CD4-positive, alpha-beta T cell treated with Interleukin-2 at 100 ng/mL for 4 hours (primary cell): ENCODE measurements at regions not wholly inside any gene's neighbourhood (a gene's known extent, or its start where the extent isn't known, plus 50 kb on each side); places are given as distances from the start of the nearest gene placed in this dataset.
"Not testable (repeated sequence)": the region's sequence is repeated elsewhere in the genome, so short reads cannot be mapped to it uniquely, and the experiment has no call there.

ENCODE experiments used
- DNase-seq: peaks from one replicate; pipeline ENCODE4 v3.0.0-alpha.2; 2020; ENCODE audit warnings: low spot score

DNA sequence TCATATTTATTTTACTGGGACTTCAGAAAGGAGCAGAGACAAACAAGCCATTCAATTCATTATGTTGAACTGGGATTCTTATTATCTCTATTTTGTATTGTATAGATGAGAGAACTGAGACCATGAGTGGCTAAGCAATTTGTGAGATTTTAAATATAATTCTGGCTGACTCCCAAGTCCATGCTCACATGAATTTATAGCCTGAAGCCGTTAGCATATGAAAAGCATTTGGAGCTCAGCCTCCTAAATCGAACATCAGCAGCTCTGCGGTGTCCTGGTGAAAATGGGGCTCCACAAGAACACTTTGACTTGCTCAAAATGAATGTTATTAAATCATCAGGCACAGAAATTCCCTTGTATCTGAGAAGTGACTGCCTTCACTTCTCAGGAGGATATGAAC is 96.8 kb upstream of the DPT start:
- no peak for DNase-seq

DNA sequence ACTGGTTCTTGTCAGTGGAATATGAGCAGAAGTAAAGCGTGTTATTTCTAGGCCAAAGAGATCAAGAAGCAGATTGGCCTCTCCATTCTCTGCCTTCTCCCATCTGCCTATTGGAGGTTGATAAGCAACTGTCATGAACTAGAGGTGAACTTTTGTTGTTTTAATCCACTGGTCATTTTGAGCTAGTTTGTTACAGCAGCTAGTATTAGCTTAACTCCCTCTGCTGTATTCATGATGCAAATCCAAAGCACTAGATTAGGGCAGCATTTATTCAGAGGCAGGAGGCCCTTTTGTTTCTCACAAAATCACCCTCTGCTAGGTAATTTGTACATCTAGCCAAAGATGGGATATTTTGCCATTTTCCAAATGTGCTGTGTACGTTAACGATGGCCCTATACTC is 97.3 kb upstream of the DPT start:
- DNase-seq, result no peak

DNA sequence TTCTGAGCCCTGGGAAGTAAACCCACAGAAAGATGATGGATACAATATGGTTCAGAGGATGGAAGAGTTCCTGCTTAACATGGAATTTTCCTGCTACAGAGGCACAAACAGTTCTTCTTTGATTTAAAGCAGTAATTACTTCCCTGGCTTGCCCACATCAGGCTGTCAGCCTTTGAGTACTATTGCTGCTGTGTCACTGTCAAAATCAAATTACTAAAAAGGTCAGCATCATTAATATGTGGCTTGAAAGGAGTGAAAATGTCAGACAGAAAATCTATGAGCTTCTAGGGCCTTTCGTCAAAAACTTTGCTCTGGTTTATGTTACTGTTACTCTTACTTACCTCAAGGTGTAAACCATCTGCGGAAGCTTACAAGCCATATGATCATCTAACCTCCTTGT is 98.6 kb upstream of the DPT start:
- DNase-seq, result no peak

DNA sequence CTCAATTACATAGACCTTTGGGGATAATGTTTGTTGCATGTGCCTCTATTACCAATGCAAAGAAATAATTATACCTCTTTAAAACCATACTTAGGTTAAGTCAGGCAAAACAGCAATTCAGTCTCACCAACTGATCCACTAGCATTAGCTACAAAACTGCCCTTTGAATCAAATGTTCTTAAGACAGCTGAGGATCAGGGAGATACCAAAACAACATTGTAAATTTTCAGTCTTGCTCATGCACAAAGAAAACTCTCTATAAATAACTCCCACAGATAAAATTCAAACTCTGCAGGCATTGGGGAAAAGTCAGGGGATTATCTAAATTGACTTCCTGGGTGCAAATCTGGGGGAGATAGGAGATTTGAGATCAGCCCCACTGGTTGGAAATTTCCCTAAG is 100.9 kb upstream of the DPT start:
- no peak for DNase-seq

DNA sequence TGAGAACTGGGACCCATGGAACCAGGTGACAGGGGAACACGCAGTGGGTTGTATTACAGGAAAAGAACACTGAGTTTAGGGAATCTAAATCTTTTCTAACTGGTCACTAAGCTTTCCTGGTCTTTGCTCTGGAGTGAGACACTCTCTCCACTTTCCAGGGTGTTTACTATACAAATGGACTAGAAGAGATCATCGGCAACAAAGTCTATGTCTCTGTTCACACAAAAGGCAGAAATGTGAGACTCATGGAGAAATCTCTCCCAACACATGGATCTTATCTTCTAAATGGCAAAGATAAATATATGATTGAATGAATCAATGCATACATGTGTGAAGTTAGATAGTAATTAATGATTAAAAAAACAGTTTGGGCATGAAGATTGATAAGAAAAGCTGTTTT is 101.6 kb upstream of the DPT start:
- no peak for DNase-seq

DNA sequence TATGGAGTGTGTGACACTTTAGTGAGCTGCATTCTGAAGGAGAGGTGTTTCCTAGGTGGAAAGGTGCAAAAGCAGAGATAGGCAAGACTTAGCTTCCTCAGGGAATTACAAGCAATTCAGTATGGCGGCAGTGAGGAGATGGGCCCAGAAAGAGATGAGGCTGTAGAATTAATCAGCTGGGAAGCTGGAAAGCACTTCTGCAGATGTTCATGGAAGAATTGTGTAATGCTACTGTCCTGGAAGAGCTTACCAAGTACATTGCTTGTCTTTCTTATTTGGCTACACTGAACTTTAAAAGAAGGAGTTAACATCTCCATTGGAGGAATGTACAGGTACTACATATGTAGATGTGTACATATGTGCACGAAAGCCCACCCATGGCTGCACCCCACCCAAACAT is 103.7 kb upstream of the DPT start:
- DNase-seq, result no peak

DNA sequence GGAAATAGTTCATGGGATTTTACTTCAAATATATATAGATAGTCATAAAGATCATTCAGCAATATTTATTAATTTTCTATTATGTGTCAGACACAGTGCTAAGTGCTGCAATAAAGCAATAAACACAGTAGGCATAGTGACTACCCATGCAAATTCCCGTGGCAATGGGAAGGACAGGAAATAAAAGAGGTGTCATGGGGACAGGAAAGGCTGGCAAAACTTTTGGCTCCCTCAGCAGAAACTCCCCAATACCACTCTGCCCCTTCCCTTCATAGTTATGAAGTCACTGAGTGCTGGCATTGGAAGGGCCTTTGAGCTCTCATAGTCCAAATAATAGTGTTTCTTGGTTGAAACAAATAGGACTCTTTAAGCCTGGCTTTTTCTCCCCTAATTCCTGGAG is 104.4 kb upstream of the DPT start:
- no peak for DNase-seq

- peak; percentile 8 for DNase-seq
These were observed 104.8 kb upstream of the DPT start for GRCh38 chr1:168833801-168834224.

DNA sequence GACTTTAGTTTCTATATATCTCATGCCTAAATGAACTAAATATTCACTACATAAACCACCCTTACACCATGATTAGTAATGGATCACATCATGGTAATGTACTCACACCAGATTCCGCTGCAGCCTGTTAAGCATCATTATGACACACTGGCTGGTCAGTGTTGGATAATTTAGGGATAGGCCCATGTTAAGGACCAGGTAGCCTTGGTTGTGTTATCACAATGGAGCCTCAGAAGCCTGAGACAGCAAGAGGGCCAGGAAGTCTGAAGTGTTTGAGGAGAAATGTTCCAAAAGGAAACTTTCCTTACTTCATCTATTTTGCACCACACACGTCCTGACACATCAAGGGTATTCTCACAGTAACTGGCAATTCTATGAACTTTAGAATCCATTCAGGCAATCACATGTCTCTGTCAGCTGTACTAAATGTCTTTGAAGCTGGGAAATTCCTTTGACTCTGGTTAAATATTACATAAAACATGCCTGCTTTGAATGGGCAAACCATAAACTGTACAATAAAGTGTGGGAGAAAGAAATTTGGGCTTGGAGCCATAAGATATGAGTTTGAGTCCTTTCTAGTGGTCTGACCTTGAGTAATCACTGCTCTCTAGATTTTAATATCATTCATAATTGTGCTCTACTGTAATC is 105.3 kb upstream of the DPT start:
- DNase-seq, result no peak

DNA sequence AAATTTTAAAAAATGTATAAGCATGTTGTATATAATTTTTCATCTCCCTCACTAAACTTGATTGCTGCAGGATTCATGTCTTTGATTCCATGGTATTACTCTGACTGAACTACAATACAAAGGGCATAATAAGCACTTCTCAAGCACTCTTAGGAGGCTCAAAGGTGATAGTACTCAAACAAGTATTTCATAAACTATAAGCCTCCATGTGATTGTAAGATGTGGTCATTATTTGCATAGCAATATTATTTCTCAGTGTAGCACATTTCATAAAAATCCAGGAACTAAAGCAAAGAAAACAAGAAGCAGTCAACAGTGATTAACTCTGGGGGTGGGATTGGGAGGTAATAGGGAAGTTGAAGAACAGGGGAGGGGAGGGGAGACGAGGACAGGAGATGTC is 106.2 kb upstream of the DPT start:
- DNase-seq, result no peak

DNA sequence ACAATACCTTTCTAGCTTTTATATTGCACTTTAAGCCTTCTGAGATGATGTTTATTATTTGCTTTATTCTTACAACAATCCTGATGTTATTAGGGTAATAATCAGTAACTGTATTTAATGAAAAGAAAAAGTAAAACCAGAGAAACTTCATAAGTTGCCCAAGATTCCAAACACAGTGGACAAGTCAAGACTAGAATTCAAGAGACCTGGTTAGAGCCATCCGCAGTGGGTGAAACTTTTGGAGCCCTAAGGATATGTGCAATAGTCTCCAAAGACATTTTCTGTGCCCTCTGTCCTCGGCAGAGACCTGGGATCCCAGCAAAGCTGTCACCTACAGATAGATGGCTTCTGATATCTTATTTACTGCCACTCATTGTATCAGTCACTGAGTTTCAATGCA is 106.8 kb upstream of the DPT start:
- no peak for DNase-seq

DNA sequence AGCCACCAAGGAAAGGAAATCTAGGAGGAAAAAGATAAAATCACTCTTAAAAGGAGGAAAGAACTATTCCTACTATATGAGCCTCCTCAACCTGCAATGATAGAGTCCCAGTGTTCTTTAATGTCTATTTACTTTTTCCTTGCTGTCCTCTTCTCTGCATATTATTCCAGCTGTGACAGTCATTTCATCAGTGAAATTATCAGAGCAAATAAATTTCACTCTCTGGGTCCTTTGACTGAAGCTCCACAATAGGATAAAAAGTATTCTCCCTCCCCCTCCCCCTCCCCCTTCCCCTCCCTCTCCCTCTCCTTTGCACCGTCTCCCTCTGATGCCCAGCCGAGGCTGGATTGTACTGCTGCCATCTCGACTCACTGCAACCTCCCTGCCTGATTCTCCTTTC is 107.5 kb upstream of the DPT start:
- DNase-seq, result no peak

- not testable (repeated sequence) for DNase-seq
These were observed 108.2 kb upstream of the DPT start for GRCh38 chr1:168837230-168837629.

DNA sequence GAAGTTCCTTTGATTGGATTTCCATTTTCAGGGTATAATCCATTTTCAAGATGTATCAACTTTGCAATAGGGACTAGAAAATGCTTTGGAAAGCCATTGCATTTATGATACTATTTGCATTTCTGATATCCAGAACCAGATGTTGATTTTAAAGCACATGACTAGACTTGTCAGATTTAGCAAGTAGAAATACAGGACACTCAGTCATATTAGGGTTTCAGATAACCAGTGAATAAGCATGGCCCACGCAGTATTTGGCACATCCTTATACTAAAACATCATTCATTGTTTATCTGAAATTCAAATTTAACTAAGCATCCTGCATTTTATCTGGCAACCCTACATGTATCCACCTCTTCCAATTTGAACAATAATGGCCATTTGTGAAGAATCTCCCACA is 113.3 kb upstream of the DPT start:
- no peak for DNase-seq

DNA sequence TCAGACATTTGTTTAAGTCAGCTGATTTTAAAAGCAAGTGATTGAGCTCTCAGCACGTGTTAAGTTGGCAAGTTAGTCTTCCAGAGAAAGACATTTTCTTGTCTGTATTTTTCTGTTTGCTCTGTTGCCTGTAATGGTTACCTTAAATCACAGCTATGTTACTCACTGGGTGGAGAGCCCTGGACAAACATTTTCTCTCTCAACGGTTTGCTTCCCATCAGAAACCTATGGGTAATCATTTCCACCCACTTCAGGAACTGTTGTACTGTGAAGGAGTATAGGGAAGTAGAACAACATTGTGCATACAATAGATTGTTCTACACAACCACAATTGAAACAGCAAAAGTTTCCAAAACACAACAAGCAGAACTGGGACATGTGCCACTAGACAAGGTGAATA is 113.9 kb upstream of the DPT start:
- no peak for DNase-seq

DNA sequence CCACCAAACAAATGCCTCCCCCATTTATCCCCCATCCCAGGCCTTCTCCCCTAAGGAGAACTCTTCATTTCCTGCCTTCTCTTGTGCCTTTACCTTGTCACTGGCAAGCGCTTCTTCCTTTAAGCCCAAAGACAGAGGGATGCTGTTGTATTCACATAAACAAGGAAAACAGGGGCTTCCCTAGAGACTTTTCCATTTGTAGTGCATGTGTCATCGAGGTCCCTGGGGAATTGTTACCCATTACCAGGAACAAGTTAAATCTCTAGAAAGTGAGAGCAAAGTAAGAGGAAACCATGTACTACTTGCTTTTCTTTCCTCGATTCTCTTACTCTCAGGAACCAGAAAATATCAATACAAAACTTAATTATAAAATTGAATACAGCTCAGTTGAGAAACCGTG is 114.4 kb upstream of the DPT start:
- DNase-seq, result no peak

GRCh38 chr1:168843950-168844349 is 114.9 kb upstream of the DPT start:
- DNase-seq, result no peak

- no peak for DNase-seq
These were observed 116.1 kb upstream of the DPT start for GRCh38 chr1:168845140-168845539.

GRCh38 chr1:168848051-168848450 is 119.0 kb upstream of the DPT start:
- DNase-seq, result no peak

- DNase-seq, result no peak
These were observed 132.5 kb upstream of the DPT start for GRCh38 chr1:168861421-168862004.

DNA sequence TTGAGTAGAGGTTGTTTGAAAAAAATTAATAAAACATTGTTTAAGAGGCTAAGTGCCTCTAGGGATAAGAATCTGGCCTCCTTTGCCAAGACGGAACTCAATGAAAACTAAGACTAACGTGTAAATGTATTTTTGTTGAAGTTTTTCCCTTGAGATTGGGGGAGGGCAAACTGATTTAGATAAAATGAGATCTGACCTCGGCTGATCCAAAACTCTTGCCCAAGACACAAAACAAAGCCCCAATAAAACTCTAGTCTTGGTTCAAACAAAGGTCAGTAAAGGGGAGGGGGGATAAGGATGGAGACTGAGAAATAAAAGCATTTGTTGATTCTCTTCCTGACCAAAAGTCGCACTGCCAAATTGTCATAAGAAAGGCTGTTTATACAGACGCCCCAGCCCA is 134.8 kb upstream of the DPT start:
- DNase-seq, result no peak

DNA sequence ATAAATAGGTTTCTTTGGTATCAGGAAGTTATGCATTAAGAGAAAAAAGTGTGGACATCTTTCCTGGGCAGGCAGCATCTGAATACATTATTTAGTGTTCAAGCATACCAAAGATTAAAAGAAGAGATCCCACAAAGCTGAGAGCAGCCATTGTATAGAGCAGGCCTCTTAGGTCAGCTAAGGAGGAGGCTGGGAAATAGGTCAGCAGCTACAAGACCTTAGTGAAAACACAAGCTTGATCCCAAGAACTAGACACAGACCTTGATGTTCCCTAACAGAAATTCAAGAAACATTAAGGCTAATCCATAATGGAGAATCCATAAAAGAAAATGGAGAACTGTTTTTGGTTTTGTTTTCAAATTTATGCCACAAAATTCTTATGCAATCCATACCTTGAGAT is 135.3 kb upstream of the DPT start:
- no peak for DNase-seq

- DNase-seq, result no peak
These were observed 137.0 kb upstream of the DPT start for GRCh38 chr1:168865850-168866620.
